H9 (cell line): ENCODE measurements at regions not wholly inside any gene's neighbourhood (a gene's known extent, or its start where the extent isn't known, plus 50 kb on each side); places are given as distances from the start of the nearest gene placed in this dataset.

Experiments
- DNase-seq: peaks from one replicate; pipeline ENCODE4 v3.0.0-alpha.2; 2017
- H2AFZ ChIP-seq: one replicate; pipeline ENCODE4 v1.6.1; 2013; ENCODE audit warnings: mild to moderate bottlenecking, low read length, control low read depth, moderate library complexity
- H2AK5ac ChIP-seq: 2 replicates; pipeline ENCODE4 v1.6.1; 2013; ENCODE audit warnings: low read length, control low read depth, mixed read lengths; ENCODE audit not compliant: insufficient read length
- H2BK120ac ChIP-seq: one replicate; pipeline ENCODE4 v1.6.1; 2013; ENCODE audit warnings: low read depth, mild to moderate bottlenecking, low read length, control low read depth, inconsistent platforms; ENCODE audit not compliant: poor library complexity, severe bottlenecking
- H2BK12ac ChIP-seq: 2 replicates; pipeline ENCODE4 v1.6.1; 2013; ENCODE audit warnings: low read length, control low read depth, mixed read lengths, low read depth; ENCODE audit not compliant: insufficient read length
- H2BK15ac ChIP-seq: 2 replicates; pipeline ENCODE4 v1.6.1; 2013; ENCODE audit warnings: low read depth, low read length, control low read depth
- H2BK20ac ChIP-seq: one replicate; pipeline ENCODE4 v1.6.1; 2013; ENCODE audit warnings: low read depth, mild to moderate bottlenecking, low read length, control low read depth, inconsistent platforms; ENCODE audit not compliant: poor library complexity, severe bottlenecking
- H2BK5ac ChIP-seq: 2 replicates; pipeline ENCODE4 v1.6.1; 2013; ENCODE audit warnings: low read length, control low read depth, mixed read lengths; ENCODE audit not compliant: insufficient read length
- H3K14ac ChIP-seq: 2 replicates; pipeline ENCODE4 v1.6.1; 2013; ENCODE audit warnings: low read length, control low read depth; ENCODE audit not compliant: insufficient read depth
- H3K18ac ChIP-seq: 2 replicates; pipeline ENCODE4 v1.6.1; 2013; ENCODE audit warnings: low read depth, mild to moderate bottlenecking, mixed read lengths, low read length, control low read depth; ENCODE audit not compliant: insufficient read length
- H3K23ac ChIP-seq: 2 replicates; pipeline ENCODE4 v1.6.1; 2013; ENCODE audit warnings: low read length, control low read depth, mixed read lengths, low read depth; ENCODE audit not compliant: insufficient read length
- H3K23me2 ChIP-seq: 2 replicates; pipeline ENCODE4 v1.6.1; 2013; ENCODE audit warnings: low read depth, mild to moderate bottlenecking, mixed read lengths, low read length, control low read depth; ENCODE audit not compliant: insufficient read length, poor library complexity, severe bottlenecking
- H3K27ac ChIP-seq: 2 replicates; pipeline ENCODE4 v1.5.1; 2013; ENCODE audit warnings: low read length, control low read depth, mixed read lengths, low read depth; ENCODE audit not compliant: insufficient read length
- H3K27me3 ChIP-seq: 2 replicates; pipeline ENCODE4 v1.6.1; 2013; ENCODE audit warnings: low read length, control low read depth, inconsistent platforms; ENCODE audit not compliant: insufficient read depth
- H3K4ac ChIP-seq: 2 replicates; pipeline ENCODE4 v1.6.1; 2013; ENCODE audit warnings: low read depth, mild to moderate bottlenecking, control low read depth, inconsistent platforms, low read length, moderate library complexity
- H3K4me1 ChIP-seq: 2 replicates; pipeline ENCODE4 v1.6.1; 2013; ENCODE audit warnings: low read length, control low read depth, inconsistent platforms; ENCODE audit not compliant: insufficient read depth
- H3K4me2 ChIP-seq: 2 replicates; pipeline ENCODE4 v1.6.1; 2013; ENCODE audit warnings: low read length, control low read depth, mixed read lengths; ENCODE audit not compliant: insufficient read length, insufficient read depth
- H3K56ac ChIP-seq: 2 replicates; pipeline ENCODE4 v1.6.1; 2013; ENCODE audit warnings: low read depth, mild to moderate bottlenecking, mixed read lengths, low read length, control low read depth; ENCODE audit not compliant: insufficient read length
- H3K79me1 ChIP-seq: 2 replicates; pipeline ENCODE4 v1.6.1; 2013; ENCODE audit warnings: low read depth, mild to moderate bottlenecking, moderate library complexity, low read length, control low read depth, inconsistent platforms; ENCODE audit not compliant: insufficient read depth, poor library complexity, severe bottlenecking
- H3K79me2 ChIP-seq: 2 replicates; pipeline ENCODE4 v1.6.1; 2013; ENCODE audit warnings: low read length, control low read depth, inconsistent platforms; ENCODE audit not compliant: insufficient read depth
- H3K9ac ChIP-seq: 2 replicates; pipeline ENCODE4 v1.6.1; 2013; ENCODE audit warnings: low read length, control low read depth, mixed read lengths; ENCODE audit not compliant: insufficient read length; ENCODE audit errors: extremely low read depth
- H3K9me3 ChIP-seq: one replicate; pipeline ENCODE4 v1.6.1; 2013; ENCODE audit warnings: low read depth, low read length, inconsistent platforms; ENCODE audit not compliant: control insufficient read depth
- H3T11ph ChIP-seq: one replicate; pipeline ENCODE4 v1.6.1; 2013; ENCODE audit warnings: mild to moderate bottlenecking, low read length, control low read depth, inconsistent platforms
- H4K20me1 ChIP-seq: one replicate; pipeline ENCODE4 v1.6.1; 2013; ENCODE audit not compliant: control insufficient read depth, insufficient read length, insufficient read depth
- H4K5ac ChIP-seq: 2 replicates; pipeline ENCODE4 v1.6.1; 2013; ENCODE audit warnings: low read depth, mild to moderate bottlenecking, mixed read lengths, low read length, control low read depth; ENCODE audit not compliant: insufficient read length
- H4K8ac ChIP-seq: replicated peaks from 2 replicates; pipeline ENCODE4 v1.6.1; 2013; ENCODE audit warnings: low read length, control low read depth, mixed read lengths, low read depth; ENCODE audit not compliant: insufficient read length
- H4K91ac ChIP-seq: 2 replicates; pipeline ENCODE4 v1.6.1; 2013; ENCODE audit warnings: low read depth, mild to moderate bottlenecking, moderate library complexity, mixed read lengths, low read length, control low read depth; ENCODE audit not compliant: insufficient read length
- H3K27ac Mint-ChIP-seq, 3 experiments: 2 replicates in 2 of 3; 3 replicates in 1 of 3; pipeline ENCODE4 v1.8.0; 2020 to 2021; ENCODE audit warnings: mixed read lengths in 3 of 3, mild to moderate bottlenecking in 1 of 3, moderate library complexity in 1 of 3
- H3K27me3 Mint-ChIP-seq: 2 replicates; pipeline ENCODE4 v1.8.0; 2021; ENCODE audit warnings: low read depth, mild to moderate bottlenecking, moderate library complexity, mixed read lengths
- H3K36me3 Mint-ChIP-seq, 3 experiments: 2 replicates in 2 of 3; 3 replicates in 1 of 3; pipeline ENCODE4 v1.8.0; 2020 to 2021; ENCODE audit warnings: low read depth in 3 of 3, mixed read lengths in 3 of 3; ENCODE audit not compliant: insufficient read depth in 1 of 3
- H3K4me1 Mint-ChIP-seq, 2 experiments: 2 replicates each; pipeline ENCODE4 v1.8.0; 2020; ENCODE audit warnings: mixed read lengths in 2 of 2
- H3K4me3 Mint-ChIP-seq, 2 experiments: 2 replicates in 1 of 2; 3 replicates in 1 of 2; pipeline ENCODE4 v1.8.0; 2020 to 2021; ENCODE audit warnings: mild to moderate bottlenecking in 2 of 2, mixed read lengths in 2 of 2, moderate library complexity in 1 of 2
- H3K9me3 Mint-ChIP-seq, 2 experiments: 2 replicates in 1 of 2; 3 replicates in 1 of 2; pipeline ENCODE4 v1.8.0; 2020; ENCODE audit warnings: mild to moderate bottlenecking in 2 of 2, mixed read lengths in 2 of 2, moderate library complexity in 1 of 2
- CTCF ChIP-seq: fragments of 200-600 bp; sonication (generic); conservative IDR thresholded peaks from 3 replicates; pipeline ENCODE4 v1.8.0; 2021; ENCODE audit warnings: antibody characterized with exemption, mild to moderate bottlenecking
- WGBS: extraction: QIAGEN DNeasy Blood & Tissue Kit; methylation state at CpG from one replicate; pipeline ENCODE4 v1.1.7; 2013; ENCODE audit warnings: missing lambda C conversion rate, low lambda C conversion rate, mixed read lengths; ENCODE audit not compliant: insufficient read length; ENCODE audit errors: extremely low coverage; 5-methylcytosine and 5-hydroxymethylcytosine counted together

GRCh38 chr7:128172963-128173362 lies 68.1 kb upstream of the LEP start:
- Mint-ChIP-seq H3K27ac (no peak overlapping the region), H3K9me3 (no peaks in the 10 kb centered on the region; a peak in 1 of 5 replicates), H3K36me3 (no peaks in the 10 kb centered on the region), H3K4me1 (peaks cover 20 to 28% of the 10 kb centered on the region in 2 experiments), H3K27me3 (peaks cover 92% of the 10 kb centered on the region), H3K4me3 (no peak overlapping the region)
- H3K18ac ChIP-seq: no peak overlapping the region
- peaks cover 17% of the 10 kb centered on the region; the same call in 1 of the 2 replicates for H3K27me3 ChIP-seq
- H2BK20ac ChIP-seq: no peak overlapping the region
- no peak overlapping the region for H2BK120ac ChIP-seq
- no peak overlapping the region for H2AFZ ChIP-seq
- H4K5ac ChIP-seq: no peak overlapping the region
- H3K56ac ChIP-seq: no peak overlapping the region
- H3K4me2 ChIP-seq: no peak overlapping the region
- no peak overlapping the region for H3K4ac ChIP-seq
- H3K79me2 ChIP-seq: no peaks in the 10 kb centered on the region
- H3K23ac ChIP-seq: no peak overlapping the region
- H3K9ac ChIP-seq: no peak overlapping the region
- no peaks in the 10 kb centered on the region; the same call in 1 of the 2 replicates for H3K4me1 ChIP-seq
- H2AK5ac ChIP-seq: no peak overlapping the region
- WGBS: no CpG with 5 or more reads among the region's 6 CpGs
- TF ChIP-seq CTCF: no peak
- H3K14ac ChIP-seq: no peak overlapping the region
- peak; percentile 11 for DNase-seq
- H4K20me1 ChIP-seq: no peaks in the 10 kb centered on the region
- no peak overlapping the region for H2BK12ac ChIP-seq
- H3T11ph ChIP-seq: no peak overlapping the region
- H2BK5ac ChIP-seq: no peak overlapping the region
- H4K8ac ChIP-seq: no peak overlapping the region
- H4K91ac ChIP-seq: no peak overlapping the region
- no peaks in the 10 kb centered on the region for H3K79me1 ChIP-seq
- peaks cover 3% of the 10 kb centered on the region for H3K23me2 ChIP-seq
- no peak overlapping the region for H3K27ac ChIP-seq
- no peaks in the 10 kb centered on the region for H3K9me3 ChIP-seq
- H2BK15ac ChIP-seq: no peak overlapping the region
